AG09309 (cell line): ENCODE measurements at regions not wholly inside any gene's neighbourhood (a gene's known extent, or its start where the extent isn't known, plus 50 kb on each side); places are given as distances from the start of the nearest gene placed in this dataset.

Experiments
- DNase-seq: peaks from one replicate; pipeline ENCODE4 v3.0.0-alpha.2; 2010; ENCODE audit warnings: low read depth
- H3K4me3 ChIP-seq: 2 replicates; pipeline ENCODE4 v1.5.1; 2011; ENCODE audit warnings: mild to moderate bottlenecking, low read depth, low read length, moderate library complexity; ENCODE audit not compliant: control insufficient read depth
- CTCF ChIP-seq: IDR thresholded peaks from 2 replicates; pipeline ENCODE4 v1.5.1; 2011; ENCODE audit warnings: mild to moderate bottlenecking, low read depth, low read length, inconsistent platforms; ENCODE audit not compliant: insufficient read depth, control insufficient read depth; ENCODE audit errors: missing control alignments

DNA sequence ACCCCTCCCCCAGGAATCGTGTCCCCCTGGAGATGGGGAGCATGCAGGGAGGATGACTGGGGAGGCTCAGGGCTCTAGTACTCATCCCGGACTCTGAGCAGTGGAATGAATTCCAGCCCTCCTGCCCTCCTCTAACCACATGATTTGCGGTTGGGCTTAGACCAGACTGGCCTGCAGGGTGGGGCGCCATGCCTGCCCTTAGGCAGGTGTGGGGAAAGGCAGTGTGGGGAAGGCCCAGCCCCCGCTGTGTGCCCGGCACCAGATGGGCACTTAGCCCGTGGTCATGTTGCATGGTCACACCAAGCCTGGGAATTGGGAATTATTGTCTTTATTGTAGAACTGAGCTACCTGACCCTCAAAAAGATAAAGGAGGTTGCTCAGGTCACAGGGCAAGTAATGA lies 283.8 kb downstream of the TLE3 start:
- TF ChIP-seq CTCF: no peak
- no peak overlapping the region for H3K4me3 ChIP-seq
- DNase-seq: no peak

- no peak for TF ChIP-seq CTCF
- no peak overlapping the region for H3K4me3 ChIP-seq
- no peak for DNase-seq
These were observed 282.8 kb downstream of the TLE3 start for GRCh38 chr15:69814932-69815331.

GRCh38 chr15:69815793-69816192 lies 281.9 kb downstream of the TLE3 start:
- TF ChIP-seq CTCF: no peak
- no peak overlapping the region for H3K4me3 ChIP-seq
- no peak for DNase-seq

DNA sequence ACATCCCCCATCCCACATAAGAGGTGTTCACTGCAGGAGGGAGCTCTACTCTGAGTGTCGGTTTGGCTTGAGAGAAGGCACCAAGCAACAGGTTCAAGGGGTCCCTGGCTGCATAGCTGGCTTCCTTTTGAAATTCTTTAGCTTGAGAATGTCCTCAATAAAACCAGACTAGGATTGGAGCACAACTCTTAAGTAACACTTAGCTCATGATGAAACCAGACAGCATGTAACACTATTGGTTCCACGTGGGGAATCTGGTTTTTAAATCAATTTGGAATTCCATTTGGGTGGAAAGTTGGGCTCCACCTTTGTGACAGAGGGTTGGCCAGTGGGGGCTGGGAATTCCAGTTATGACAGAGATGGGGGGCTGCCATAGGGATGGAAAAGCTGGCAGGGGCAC lies 281.2 kb downstream of the TLE3 start:
- TF ChIP-seq CTCF: no peak
- H3K4me3 ChIP-seq: no peak overlapping the region
- no peak for DNase-seq

DNA sequence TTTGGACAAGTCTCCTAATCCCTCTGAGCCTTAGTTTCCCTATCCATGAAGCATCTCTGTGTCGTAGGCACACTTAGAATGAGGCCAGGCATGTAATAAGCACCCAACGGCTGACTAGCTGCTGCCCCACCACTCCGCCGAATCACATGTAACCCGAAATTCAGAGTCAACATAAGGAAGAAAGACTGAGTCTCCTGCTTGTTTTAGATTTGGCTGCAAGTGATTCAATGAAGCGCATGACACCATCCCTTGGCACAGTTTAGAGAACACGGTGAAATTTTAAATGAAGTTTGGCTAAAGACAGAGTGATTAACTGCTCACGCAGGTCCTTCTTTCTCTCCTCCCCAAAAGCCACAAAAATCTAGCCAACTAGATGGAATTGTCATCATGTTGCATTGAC lies 279.2 kb downstream of the TLE3 start:
- H3K4me3 ChIP-seq: no peak overlapping the region
- TF ChIP-seq CTCF: no peak
- no peak for DNase-seq

GRCh38 chr15:69819371-69819770 lies 278.3 kb downstream of the TLE3 start:
- DNase-seq: no peak
- TF ChIP-seq CTCF: no peak
- no peak overlapping the region for H3K4me3 ChIP-seq

- no peak overlapping the region for H3K4me3 ChIP-seq
- no peak for DNase-seq
- no peak for TF ChIP-seq CTCF
These were observed 276.9 kb downstream of the TLE3 start for GRCh38 chr15:69820819-69821218.
